GM12865 (cell line): ENCODE measurements at regions not wholly inside any gene's neighbourhood (a gene's known extent, or its start where the extent isn't known, plus 50 kb on each side); places are given as distances from the start of the nearest gene placed in this dataset.

Experiments used
- DNase-seq: peaks from one replicate; pipeline ENCODE4 v3.0.0; 2010; ENCODE audit warnings: low read depth
- H3K4me3 ChIP-seq: 2 replicates; pipeline ENCODE4 v1.5.1; 2011; ENCODE audit warnings: mild to moderate bottlenecking, low read depth, low read length, control low read depth
- TF ChIP-seq, protein P1 (sequence below): IDR thresholded peaks from 2 replicates; pipeline ENCODE4 v1.5.1; 2011; ENCODE audit warnings: low read length, control low read depth, low read depth, inconsistent platforms; ENCODE audit not compliant: insufficient read depth; ENCODE audit errors: missing control alignments

DNA sequence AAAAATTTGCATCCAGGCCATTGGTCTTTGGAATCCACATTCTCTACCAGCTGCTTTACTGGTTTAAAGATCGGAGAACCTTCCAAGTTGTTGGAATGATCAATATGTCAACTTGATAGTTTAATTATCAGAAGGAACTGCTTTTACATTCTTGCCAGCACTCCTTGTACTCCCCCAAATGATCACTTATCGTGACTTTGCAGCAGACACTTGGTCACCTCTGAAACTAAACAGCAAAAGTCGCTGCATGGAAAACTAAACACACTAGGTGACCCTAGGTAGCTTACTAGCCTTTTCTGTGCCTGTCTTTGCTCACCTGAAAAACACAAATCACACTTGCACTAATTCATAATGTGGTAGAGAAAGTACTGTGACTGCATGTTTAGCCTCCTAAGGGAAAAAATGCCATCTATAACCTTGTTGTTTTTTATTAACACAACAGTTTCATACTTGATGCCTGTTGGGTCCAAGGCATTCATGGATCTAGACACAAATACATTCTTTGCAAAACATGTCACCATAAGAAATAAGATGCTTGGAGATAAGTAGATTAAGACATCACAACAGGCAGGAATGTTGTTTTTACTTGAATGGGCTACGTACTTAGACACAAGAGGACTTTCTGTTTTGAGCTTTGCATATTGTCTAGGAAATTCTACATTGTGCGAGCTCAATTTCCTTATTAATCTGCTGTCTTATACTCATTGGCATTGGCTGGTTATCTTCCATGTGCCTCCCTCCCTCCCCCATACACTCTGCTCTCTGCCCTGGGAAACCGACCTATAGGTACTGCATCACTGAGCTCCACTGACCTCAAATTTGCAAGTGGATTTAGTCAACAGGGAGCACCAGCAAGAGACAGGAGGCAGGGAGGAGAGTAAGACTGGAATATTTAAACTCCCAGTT lies 219.1 kb upstream of the STK17B start:
- DNase-seq, result no peak
- H3K4me3 ChIP-seq, result no peak overlapping the region
- TF ChIP-seq, protein P1, sequence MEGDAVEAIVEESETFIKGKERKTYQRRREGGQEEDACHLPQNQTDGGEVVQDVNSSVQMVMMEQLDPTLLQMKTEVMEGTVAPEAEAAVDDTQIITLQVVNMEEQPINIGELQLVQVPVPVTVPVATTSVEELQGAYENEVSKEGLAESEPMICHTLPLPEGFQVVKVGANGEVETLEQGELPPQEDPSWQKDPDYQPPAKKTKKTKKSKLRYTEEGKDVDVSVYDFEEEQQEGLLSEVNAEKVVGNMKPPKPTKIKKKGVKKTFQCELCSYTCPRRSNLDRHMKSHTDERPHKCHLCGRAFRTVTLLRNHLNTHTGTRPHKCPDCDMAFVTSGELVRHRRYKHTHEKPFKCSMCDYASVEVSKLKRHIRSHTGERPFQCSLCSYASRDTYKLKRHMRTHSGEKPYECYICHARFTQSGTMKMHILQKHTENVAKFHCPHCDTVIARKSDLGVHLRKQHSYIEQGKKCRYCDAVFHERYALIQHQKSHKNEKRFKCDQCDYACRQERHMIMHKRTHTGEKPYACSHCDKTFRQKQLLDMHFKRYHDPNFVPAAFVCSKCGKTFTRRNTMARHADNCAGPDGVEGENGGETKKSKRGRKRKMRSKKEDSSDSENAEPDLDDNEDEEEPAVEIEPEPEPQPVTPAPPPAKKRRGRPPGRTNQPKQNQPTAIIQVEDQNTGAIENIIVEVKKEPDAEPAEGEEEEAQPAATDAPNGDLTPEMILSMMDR, result no peak

DNA sequence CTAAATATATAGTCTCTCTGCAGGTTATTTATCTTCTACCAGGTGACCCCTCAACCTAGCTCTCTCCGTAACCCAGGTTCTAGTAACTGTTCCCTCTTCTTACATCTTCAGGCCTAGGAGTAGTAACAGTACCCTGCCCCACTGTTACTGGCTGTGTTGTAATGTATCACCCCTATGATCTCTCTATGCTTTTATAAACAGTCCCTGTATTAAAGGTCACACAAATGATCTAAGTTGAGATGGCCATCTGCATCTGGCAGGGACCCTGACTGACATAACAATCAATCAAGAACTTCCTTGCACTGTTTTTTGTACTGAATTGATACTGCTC lies 219.7 kb upstream of the STK17B start:
- DNase-seq, result no peak
- TF ChIP-seq, protein P1, result no peak
- no peak overlapping the region for H3K4me3 ChIP-seq

DNA sequence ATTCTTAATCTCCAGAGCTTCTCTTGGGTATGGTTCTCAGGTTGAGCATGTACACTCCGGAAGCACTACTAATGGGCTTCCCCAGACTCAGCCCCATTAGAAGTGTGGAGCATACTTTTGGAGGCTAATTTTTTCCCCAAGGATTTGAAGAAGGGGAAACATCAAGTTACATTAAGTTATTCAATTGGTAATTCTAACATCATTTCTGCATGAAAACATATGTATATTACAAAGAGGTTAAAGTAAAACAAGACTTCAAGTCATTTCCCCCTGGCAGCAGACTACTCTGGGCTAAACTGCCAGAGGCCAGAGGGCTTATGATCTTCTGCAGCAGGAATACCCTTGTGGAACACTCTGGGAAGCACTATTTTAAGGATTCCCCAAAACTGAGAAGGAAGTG lies 227.7 kb upstream of the STK17B start:
- TF ChIP-seq, protein P1, result no peak
- no peak overlapping the region for H3K4me3 ChIP-seq
- no peak for DNase-seq

DNA sequence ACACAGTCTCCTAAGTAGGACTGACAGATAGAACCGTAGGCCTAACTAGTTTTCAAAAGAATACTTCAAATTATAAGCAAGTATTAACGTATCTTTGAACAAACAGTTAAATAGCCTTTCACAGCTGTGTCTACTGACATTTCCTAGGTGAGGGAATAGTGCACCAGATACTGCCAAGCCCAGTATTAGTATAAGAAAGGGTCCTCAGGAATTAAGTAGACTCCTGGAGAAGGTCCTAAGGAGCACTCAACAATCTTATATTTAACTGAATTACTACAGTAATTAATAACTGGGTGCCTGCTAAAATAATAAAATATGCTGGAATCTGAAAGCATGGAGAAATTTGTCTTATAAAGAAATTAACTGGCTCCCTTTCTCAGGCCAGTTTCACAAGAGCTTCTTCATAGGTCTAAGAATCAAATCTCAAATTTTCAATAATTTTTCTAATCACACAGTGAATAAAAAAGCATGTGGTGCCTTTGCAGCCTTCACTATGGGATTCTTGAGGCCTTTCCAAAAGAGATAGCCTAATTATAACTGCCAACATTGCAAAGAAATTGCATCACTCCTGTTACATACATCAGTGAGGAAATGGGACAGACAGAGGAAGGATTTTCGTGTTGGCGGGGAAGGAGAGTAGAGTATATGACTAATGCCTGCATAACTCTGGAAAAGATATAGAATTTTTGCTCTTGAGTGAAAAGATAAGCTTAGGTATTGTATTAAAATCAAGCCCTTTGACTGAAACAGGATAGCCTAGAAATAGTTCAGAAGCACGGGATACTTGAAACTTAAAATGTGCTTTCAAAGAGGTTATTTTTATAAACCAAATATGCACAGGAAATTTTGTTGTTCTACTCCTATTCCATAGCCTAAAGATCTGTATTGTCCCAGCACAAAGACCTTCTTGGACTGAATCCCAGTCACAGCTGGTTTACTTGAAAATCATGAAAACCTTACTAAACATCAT lies 228.6 kb upstream of the STK17B start:
- DNase-seq, result no peak
- TF ChIP-seq, protein P1, result no peak
- no peak overlapping the region for H3K4me3 ChIP-seq

DNA sequence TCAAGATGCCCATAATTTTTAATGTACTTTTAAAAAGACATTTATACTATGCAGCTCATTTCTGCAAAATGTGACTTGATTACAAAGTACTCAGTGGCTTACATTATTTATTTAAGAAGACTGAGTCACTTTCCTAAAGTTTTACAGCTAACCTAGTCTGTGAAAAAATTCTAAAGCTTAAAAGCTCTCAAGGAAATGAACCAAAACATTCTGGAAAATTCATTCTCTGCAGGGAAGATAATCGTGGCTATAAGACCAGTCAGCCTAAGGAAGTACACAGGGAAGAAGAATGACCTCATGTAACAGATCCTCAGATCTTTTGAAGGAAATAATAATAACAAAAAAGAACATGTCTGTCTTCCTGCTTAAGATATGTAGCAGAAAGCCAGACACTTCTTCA lies 232.1 kb upstream of the STK17B start:
- DNase-seq, result no peak
- TF ChIP-seq, protein P1, result no peak
- peak overlapping the region; percentile 11; the same call in 1 of the 2 replicates for H3K4me3 ChIP-seq

DNA sequence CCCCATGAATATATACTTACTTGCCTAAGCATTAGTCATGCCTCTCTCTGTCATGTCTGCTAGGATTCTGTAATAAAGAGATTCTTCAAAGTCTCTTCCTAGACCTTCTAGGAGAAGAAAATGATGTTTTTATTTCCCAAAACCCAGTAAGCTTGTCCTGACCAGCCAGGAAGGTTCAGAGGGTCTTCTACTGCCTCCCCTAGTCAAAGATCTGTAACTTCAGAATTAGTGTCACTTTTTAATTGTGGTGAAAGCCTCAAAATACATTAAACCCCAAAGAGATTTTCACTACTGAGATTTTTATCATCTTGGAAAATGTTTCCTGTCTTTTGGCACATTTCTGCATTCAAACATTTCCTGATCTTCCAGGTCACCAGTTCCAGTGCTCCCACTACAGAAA lies 232.9 kb upstream of the STK17B start:
- no peak for DNase-seq
- peak overlapping the region; percentile 19; the same call in 1 of the 2 replicates for H3K4me3 ChIP-seq
- TF ChIP-seq, protein P1, result no peak
